ENCODE measurements at regions not wholly inside any gene's neighbourhood (a gene's known extent, or its start where the extent isn't known, plus 50 kb on each side); places are given as distances from the start of the nearest gene placed in this dataset.
"Not testable (repeated sequence)": the region's sequence is repeated elsewhere in the genome, so short reads cannot be mapped to it uniquely, and the experiment has no call there.

GRCh38 chr1:29427614-29428279 is 191.4 kb downstream of the PTPRU start:
- no peak for DNase-seq

DNA sequence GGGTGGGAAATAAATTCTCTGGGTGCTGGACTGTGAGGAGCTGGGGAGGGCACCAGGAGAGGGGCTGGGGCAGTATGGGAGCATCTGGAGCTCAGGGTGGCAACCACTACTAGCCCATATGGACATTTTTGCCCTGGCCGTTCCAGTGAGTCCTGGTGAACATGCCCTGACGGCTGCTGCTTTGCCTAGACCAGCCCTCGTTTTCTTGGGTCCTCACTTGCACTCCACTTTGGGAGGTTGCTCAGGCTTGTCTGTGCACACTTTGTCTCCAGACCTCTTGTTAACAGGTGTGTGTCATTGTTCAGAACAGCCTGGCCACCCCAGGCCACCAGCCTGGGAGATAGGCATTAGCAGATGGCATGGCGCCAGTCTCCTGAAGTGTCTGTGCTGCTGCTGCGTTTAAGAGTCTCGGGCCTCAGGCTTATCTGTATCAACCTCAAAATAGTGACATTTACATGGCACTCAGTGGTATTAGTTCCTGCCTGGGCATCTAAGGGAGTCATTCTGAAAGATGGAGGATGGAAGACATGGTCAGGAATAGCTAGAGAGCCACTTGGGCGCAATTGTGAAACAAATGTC is 190.5 kb downstream of the PTPRU start:
- no peak for DNase-seq

DNA sequence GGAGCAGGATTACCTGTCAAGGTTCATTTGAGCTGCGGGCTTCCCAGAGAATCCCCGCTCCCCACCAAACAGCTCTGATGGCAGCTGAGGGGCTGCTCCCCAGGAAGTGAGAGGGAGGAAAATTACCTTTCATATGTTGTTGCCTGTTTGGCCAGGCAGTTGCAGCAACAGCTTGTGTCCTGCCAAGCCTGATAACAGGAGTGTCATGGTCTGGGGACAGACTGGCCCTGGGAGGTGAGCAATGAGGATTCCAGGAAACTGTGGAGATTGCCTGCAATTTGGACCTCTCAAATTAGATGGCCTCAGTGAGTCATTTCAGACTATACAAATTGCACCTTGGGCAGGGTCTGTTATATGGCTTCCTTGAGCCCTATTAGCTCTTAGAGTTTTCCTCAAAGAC is 189.3 kb downstream of the PTPRU start:
- DNase-seq = no peak

DNA sequence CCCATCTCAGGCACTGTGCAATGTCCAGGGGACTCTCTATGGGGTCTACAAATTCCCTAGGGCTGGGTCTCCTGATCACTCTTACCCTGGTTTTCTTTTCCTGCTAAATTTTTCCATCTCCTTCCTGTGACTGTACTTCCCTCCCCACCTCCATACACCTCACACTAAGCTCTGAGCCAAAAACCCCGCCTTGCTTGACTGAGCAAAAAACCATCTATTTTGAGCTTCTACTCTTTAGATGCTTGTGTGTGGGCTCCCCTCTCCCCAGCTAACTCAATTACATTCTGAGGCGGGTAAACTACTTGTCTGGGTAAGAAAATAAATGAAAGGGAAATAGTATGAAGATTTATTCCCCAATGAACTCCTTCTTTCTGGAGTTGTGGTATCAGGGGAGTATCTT is 187.9 kb downstream of the PTPRU start:
- no peak for DNase-seq

- no peak for DNase-seq
These were observed 183.9 kb downstream of the PTPRU start for GRCh38 chr1:29420202-29420601.

DNA sequence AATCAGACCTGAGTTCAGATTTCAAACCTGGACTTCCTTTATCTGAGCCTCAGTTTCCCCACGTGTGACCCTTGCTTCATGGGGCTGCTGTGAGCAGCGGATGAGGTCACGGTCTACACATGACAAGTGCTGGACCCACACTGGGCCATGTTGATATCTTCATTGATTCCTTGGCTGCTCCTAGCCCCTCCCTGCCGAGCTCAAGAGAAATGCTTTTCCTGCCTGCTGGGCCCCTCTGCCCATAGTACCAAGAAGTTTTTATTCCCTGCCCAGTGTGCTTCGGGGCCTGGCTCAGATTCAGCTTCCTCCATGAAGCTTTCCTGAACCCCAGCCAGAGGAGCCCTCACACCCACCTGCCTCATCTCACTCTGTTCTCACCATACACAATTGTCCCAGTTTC is 181.6 kb downstream of the PTPRU start:
- no peak for DNase-seq

DNA sequence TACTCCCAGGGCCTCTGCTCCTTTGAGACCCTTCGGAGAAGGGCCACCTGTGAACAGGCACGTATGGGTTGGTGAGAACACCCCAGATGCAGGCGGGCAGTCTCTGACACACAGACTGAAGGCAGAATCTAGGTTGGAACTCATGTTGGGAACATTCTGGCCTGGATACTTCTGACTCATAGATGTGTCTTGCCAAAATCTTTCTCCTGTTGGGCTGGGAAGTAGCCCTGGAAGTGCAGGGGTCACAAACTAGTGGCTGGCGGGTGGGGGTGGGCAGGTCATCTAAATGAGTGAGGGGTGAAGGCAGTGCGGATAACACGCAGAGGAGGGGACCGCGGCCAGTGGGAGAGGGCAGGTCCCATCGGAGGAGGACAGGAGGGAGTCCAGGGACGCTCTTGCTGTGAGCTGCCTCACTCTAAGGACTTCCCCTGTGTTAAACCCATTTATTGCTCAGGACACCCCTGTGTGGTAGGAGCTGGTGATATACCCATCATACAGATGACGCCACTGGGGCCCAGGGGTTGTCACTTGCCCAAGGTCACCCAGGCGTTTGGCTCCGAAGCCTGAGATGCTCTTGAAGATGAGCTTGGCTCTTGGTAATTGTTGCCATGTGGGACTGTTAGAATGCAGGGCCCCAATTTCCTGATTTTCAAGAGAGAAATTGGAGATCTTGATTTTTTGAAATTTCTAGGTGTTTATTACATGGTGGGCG is 181.0 kb downstream of the PTPRU start:
- DNase-seq = no peak

- no peak for DNase-seq
These were observed 180.2 kb downstream of the PTPRU start for GRCh38 chr1:29416267-29417146.

DNA sequence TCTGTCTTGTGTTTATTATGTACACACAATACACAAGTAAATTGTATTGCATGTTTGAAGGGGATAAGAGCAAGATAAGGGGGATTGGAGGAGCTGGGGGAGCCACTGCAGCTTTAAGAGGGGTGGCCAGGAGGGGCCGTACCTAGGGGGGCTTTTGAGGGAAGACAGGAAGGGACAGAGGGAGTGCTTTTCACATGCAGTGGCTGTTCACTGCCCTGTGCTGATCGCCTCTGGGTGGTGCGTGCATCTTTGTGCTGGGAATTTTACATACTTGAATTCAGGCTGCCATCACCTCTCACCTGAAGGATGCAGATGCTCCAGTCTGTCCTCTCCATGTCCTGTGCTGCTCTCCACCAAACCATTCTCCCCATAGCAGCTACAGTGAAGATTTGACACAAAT is 179.5 kb downstream of the PTPRU start:
- DNase-seq = no peak

GRCh38 chr1:29415156-29415830 is 179.0 kb downstream of the PTPRU start:
- DNase-seq = no peak

DNA sequence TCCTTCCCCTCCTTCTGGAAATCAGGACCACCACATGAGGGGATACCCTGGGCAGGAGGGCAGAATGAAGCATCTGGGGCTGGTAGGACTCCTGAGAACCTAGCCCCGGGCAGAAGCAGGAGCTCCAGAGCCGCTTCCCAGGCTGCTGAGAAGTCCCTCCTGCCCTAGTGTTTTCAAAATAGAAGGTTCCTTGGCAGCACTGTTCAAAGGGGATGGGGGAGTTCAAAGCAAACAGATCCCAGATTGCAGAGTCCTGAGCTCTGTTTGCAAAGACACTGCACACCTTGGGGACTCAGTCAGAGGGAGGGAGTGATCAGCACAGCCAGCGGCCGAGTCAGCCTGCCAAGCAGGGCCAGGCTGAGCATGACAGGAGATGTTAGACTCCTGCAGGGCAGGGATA is 177.8 kb downstream of the PTPRU start:
- no peak for DNase-seq

GRCh38 chr1:29413661-29414060 is 177.3 kb downstream of the PTPRU start:
- no peak for DNase-seq

DNA sequence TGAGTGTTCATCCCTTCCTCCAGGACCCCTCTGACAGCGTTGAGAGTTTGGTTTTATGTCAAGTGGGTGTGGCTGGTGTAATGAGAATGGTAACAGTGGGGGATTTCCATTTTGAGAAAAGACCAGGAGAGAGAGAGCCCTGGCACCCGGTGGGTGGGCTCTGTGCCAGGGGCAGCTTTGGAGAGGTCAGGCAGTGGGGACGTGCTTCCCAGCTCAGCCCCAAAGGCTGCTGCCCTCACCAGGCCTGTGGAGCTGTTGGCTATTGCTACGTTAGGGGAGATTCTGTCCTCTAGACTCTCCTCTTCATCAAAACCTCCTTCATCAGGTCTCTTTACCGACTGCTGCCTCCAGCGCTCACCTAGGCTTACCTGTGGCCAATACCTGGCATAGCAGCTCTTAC is 176.3 kb downstream of the PTPRU start:
- DNase-seq = no peak

DNA sequence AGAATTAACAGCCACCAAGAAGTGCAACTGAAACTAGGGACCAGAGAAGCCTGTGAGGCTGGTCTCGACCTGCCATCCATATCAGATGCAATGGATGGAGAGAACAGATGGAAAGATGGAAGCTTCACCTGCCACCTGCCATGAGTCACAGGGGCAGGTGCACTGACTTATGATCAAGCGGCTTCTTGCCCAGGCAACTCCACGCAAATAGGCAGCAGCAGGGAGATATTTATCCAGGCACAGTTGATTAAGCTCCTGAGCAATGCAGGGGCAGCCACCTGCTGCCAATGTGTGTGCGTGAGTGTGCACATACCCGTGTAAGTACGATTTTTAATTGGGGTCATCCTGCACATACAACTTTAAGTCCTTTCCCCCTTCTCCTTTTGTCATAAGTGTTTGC is 174.2 kb downstream of the PTPRU start:
- DNase-seq = no peak

GRCh38 chr1:29409616-29410015 is 173.3 kb downstream of the PTPRU start:
- DNase-seq = no peak

GRCh38 chr1:29408831-29409605 is 172.7 kb downstream of the PTPRU start:
- DNase-seq = no peak

GRCh38 chr1:29406814-29407213 is 170.5 kb downstream of the PTPRU start:
- no peak for DNase-seq

GRCh38 chr1:29400203-29400602 is 163.9 kb downstream of the PTPRU start:
- DNase-seq = not testable (repeated sequence)

- no peak for DNase-seq
These were observed 163.1 kb downstream of the PTPRU start for GRCh38 chr1:29399465-29399864.

DNA sequence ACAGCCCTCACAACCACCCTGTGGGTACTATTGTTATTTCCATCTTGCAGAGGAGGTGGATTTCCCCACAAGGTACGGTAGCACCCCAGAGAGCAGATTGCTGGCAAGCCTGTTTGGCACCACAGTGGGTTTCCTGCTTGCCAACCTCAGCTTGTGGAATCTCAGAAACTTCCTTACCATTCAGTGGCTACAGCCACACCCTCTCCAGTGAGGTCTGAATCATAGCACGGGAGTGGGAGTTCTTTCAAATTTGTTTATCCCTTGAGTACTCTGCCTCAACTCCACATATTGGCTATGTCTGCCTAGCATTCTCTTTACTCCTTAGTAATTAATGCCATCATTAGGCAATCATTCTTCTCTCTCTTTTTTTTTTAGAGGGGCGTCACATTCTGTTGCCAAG is 162.1 kb downstream of the PTPRU start:
- no peak for DNase-seq

DNA sequence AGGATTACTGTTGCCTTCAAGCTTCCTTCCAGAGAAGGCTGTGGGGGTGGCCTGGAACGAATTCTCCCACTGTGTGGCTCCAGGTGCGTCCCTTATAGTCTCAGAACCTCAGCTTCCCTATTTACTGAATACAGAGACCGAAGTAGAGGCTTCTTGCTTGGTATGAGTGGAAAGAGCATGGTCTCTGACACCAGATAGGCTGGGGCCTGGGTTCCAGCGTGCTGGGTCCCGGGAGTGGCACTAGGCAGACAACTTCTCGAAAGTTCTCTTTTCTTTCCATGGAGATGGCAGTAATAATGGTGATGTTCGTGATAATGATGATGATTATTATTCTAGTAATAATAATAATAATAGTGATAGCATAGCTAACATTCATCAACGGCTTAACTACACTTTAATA is 161.7 kb downstream of the PTPRU start:
- no peak for DNase-seq

GRCh38 chr1:29397256-29397590 is 160.9 kb downstream of the PTPRU start:
- DNase-seq = no peak
